Heart left ventricle (tissue), 16 donors: ENCODE measurements at regions not wholly inside any gene's neighbourhood (a gene's known extent, or its start where the extent isn't known, plus 50 kb on each side); places are given as distances from the start of the nearest gene placed in this dataset.

Source experiments
- ATAC-seq, 4 donors: fragments of 200-7000 bp; cut with Tn5 transposase; one replicate each; pipeline ENCODE4 v1.9.1; 2020 to 2022; ENCODE audit warnings: moderate library complexity in 4 of 4, mild to moderate bottlenecking in 3 of 4, moderate number of reproducible peaks in 1 of 4
- DNase-seq, 5 donors: peaks; one replicate each; pipeline ENCODE4 v3.0.0-alpha.2; 2020
- H3K27ac ChIP-seq, 12 donors: fragments of 200-600 bp; sonication (generic) in 4 of 12; one replicate each; pipeline versions ENCODE4 v1.5.0 to v1.8.0; 2016 to 2022; ENCODE audit warnings: mild to moderate bottlenecking in 2 of 12
- H3K27me3 ChIP-seq, 9 donors: fragments of 200-600 bp; sonication (generic) in 2 of 9; one replicate each; pipeline versions ENCODE4 v1.5.1 to v1.8.0; 2016 to 2022; ENCODE audit warnings: mild to moderate bottlenecking in 3 of 9
- H3K36me3 ChIP-seq, 9 donors: fragments of 200-600 bp; sonication (generic) in 2 of 9; one replicate each; pipeline versions ENCODE4 v1.5.0 to v1.8.0; 2018 to 2022; ENCODE audit warnings: mild to moderate bottlenecking in 2 of 9
- H3K4me1 ChIP-seq, 12 donors: fragments of 200-600 bp; sonication (generic) in 4 of 12; one replicate each; pipeline versions ENCODE4 v1.5.0 to v1.8.0; 2016 to 2022; ENCODE audit warnings: mild to moderate bottlenecking in 3 of 12
- H3K4me3 ChIP-seq, 12 donors: fragments of 200-600 bp; sonication (generic) in 4 of 12; one replicate each; pipeline versions ENCODE4 v1.5.0 to v1.8.0; 2017 to 2022; ENCODE audit warnings: mild to moderate bottlenecking in 9 of 12, moderate library complexity in 4 of 12
- H3K9me3 ChIP-seq, 12 donors: fragments of 200-600 bp; sonication (generic) in 4 of 12; one replicate each; pipeline versions ENCODE4 v1.5.0 to v1.8.0; 2016 to 2022; ENCODE audit warnings: mild to moderate bottlenecking in 1 of 12
- CTCF ChIP-seq, 12 donors: fragments of 200-600 bp; sonication (generic) in 4 of 12; IDR thresholded peaks; one replicate each; pipeline versions ENCODE4 v1.5.0 to v1.8.0; 2018 to 2022; ENCODE audit warnings: antibody characterized with exemption in 12 of 12, mild to moderate bottlenecking in 5 of 12
- POLR2A ChIP-seq, 2 donors: fragments of 450-650 bp; IDR thresholded peaks; one replicate each; pipeline ENCODE4 v1.6.1; 2017; ENCODE audit warnings: antibody characterized with exemption in 2 of 2, mild to moderate bottlenecking in 2 of 2, moderate library complexity in 2 of 2
- WGBS, 4 donors: extraction: QIAGEN DNeasy Blood & Tissue Kit in 2 of 4; methylation state at CpG; one replicate each; pipeline versions ENCODE4 v1.1.5 to v1.1.7; 2013 to 2018; 5-methylcytosine and 5-hydroxymethylcytosine counted together
- intact Hi-C, 10 donors: fragments of 100-400 bp; cut with DNase I; formaldehyde crosslinking; loops; one replicate each; pipeline versions ENCODE4 v1.11.1 to v1.14.2; 2022
- donor health status: ischemic (EF 13 %, LVEDD 7.1; RV severe dilation, severe dysfunction).
- donor health status: healthy with polysubstance abuse.
- donor health status: DM: no; HTN: yes; CAD: no.
- donor health status: DM: no; HTN: no; CAD: no.
- donor health status: ischemic (EF 25% LVEDD 6.9; RV normal size, moderate dysfunction).
- donor health status: ischemic (EF 25% LVEDD 5.7; RV mildly dilated, moderate dysfunction).
- donor health status: healthy.
- donor health status: DM: yes; HTN: yes; CAD: no.
- donor health status: ischemic (EF 35%, LVEDD 5.7; RV mildly dilated, moderate dysfunction).
- donor health status: nonischemic (EF 11% LVEDD 7.7; RV severe dilation, severe dysfunction).
- donor health status: DM: yes; HTN: yes; CAD: no.
- donor health status: PGD.
- donor health status: ischemic (EF 29% LVEDD 5.4; RV normal size, mild dysfunction).
- donor health status: nonischemic (EF 23%, LVEDD 6.1; RV moderate dilation, normal function).

GRCh38 chr10:21043044-21043443 is 145.9 kb upstream of the NEBL start:
- intact Hi-C loops: no loop called here
- peaks cover 0 to 3% (median 0%) of the 10 kb centered on the region in 12 donors for H3K9me3 ChIP-seq

GRCh38 chr10:21042536-21042935 is 145.4 kb upstream of the NEBL start:
- TF ChIP-seq POLR2A (IDR thresholded peaks at IDR 0.05) (no peak), CTCF (IDR thresholded peaks at IDR 0.05) (no peak)
- intact Hi-C loops: no loop called here
- Histone ChIP-seq H3K27me3 (no peaks in the 10 kb centered on the region), H3K36me3 (no peaks in the 10 kb centered on the region), H3K27ac (no peak overlapping the region), H3K4me1 (peaks cover 0 to 12% (median 0%) of the 10 kb centered on the region in 12 donors), H3K4me3 (no peak overlapping the region), H3K9me3 (peaks cover 0 to 3% (median 0%) of the 10 kb centered on the region in 12 donors)
- ATAC-seq: no peak
- no peak for DNase-seq
- WGBS, 4 donors: 78 to 91% (median 82%) methylated on average over 1 of the region's 1 CpG

More at GRCh38 chr10:21043044-21043443, 145.9 kb upstream of the NEBL start:
- WGBS, 4 donors: 71 to 82% (median 77%) methylated on average over 4 of the region's 4 CpGs
- H3K27ac ChIP-seq: no peak overlapping the region
- TF ChIP-seq CTCF (IDR thresholded peaks at IDR 0.05) (no peak), POLR2A (IDR thresholded peaks at IDR 0.05) (no peak)
- no peaks in the 10 kb centered on the region for H3K27me3 ChIP-seq
- H3K4me1 ChIP-seq: peaks cover 0 to 12% (median 0%) of the 10 kb centered on the region in 12 donors
- H3K4me3 ChIP-seq: no peak overlapping the region
- no peak for DNase-seq
- no peaks in the 10 kb centered on the region for H3K36me3 ChIP-seq
- ATAC-seq: no peak

GRCh38 chr10:21041763-21042458 is 144.8 kb upstream of the NEBL start:
- no peak for DNase-seq
- TF ChIP-seq POLR2A (IDR thresholded peaks at IDR 0.05): no peak
- TF ChIP-seq CTCF (IDR thresholded peaks at IDR 0.05): no peak
- Histone ChIP-seq H3K4me1 (peaks cover 0 to 12% (median 0%) of the 10 kb centered on the region in 12 donors), H3K27ac (no peak overlapping the region), H3K4me3 (no peak overlapping the region), H3K36me3 (no peaks in the 10 kb centered on the region), H3K27me3 (no peaks in the 10 kb centered on the region), H3K9me3 (peaks cover 0 to 3% (median 0%) of the 10 kb centered on the region in 12 donors)
- WGBS, 4 donors: 77 to 86% (median 81%) methylated on average over 10 of the region's 10 CpGs
- intact Hi-C loops: no loop called here
- no peak for ATAC-seq

GRCh38 chr10:21039721-21040120 is 142.6 kb upstream of the NEBL start:
- ATAC-seq: no peak
- intact Hi-C loops: no loop called here
- H3K9me3 ChIP-seq: peaks cover 0 to 3% (median 0%) of the 10 kb centered on the region in 12 donors
- H3K27ac ChIP-seq: no peak overlapping the region
- H3K4me1 ChIP-seq: peaks cover 0 to 11% (median 0%) of the 10 kb centered on the region in 12 donors
- no peaks in the 10 kb centered on the region for H3K36me3 ChIP-seq
- 91 to 94% (median 92%) methylated on average over 3 of the region's 3 CpGs for WGBS, 4 donors
- DNase-seq: no peak
- no peak overlapping the region for H3K4me3 ChIP-seq
- no peak for TF ChIP-seq POLR2A (IDR thresholded peaks at IDR 0.05)
- no peak for TF ChIP-seq CTCF (IDR thresholded peaks at IDR 0.05)
- no peaks in the 10 kb centered on the region for H3K27me3 ChIP-seq
